PFSK-1 (cell line): ENCODE measurements at regions not wholly inside any gene's neighbourhood (a gene's known extent, or its start where the extent isn't known, plus 50 kb on each side); places are given as distances from the start of the nearest gene placed in this dataset.

Experiments used
- FOXP2 ChIP-seq: optimal IDR thresholded peaks from 2 replicates; pipeline ENCODE3; 2011; ENCODE audit warnings: borderline replicate concordance, control low read depth, inconsistent platforms; ENCODE audit not compliant: insufficient read depth; ENCODE audit errors: extremely low read length, extremely low read depth
- POLR2AphosphoS5 ChIP-seq: IDR thresholded peaks from 2 replicates; pipeline ENCODE4 v1.6.1; 2012; ENCODE audit warnings: low read depth, mild to moderate bottlenecking, control low read depth, low read length, moderate library complexity
- REST ChIP-seq, 2 experiments: IDR thresholded peaks; 2 replicates each; pipeline versions ENCODE4 v1.6.1 to v1.8.0; 2011 to 2012; ENCODE audit warnings: low read depth in 2 of 2, low read length in 2 of 2, control low read depth in 1 of 2, inconsistent platforms in 1 of 2, mild to moderate bottlenecking in 1 of 2, moderate library complexity in 1 of 2; ENCODE audit not compliant: insufficient read depth in 1 of 2
- SIN3A ChIP-seq: IDR thresholded peaks from 2 replicates; pipeline ENCODE4 v1.6.1; 2012; ENCODE audit warnings: mild to moderate bottlenecking, low read length, moderate library complexity, borderline replicate concordance; ENCODE audit not compliant: insufficient read depth
- TAF1 ChIP-seq: IDR thresholded peaks from 2 replicates; pipeline ENCODE4 v1.6.1; 2012; ENCODE audit warnings: low read length, control low read depth, borderline replicate concordance; ENCODE audit not compliant: insufficient read depth

- TF ChIP-seq POLR2AphosphoS5, result no peak
- no peak for TF ChIP-seq FOXP2
- TF ChIP-seq TAF1, result no peak
- TF ChIP-seq SIN3A, result no peak
- TF ChIP-seq REST (IDR thresholded peaks at IDR 0.05; ENCODE audit: insufficient read depth in 1 of 2, low read depth in 2 of 2, low read length in 2 of 2), result no peak
These were observed 83.6 kb upstream of the LHX5 start for GRCh38 chr12:113555226-113555625.

GRCh38 chr12:113552760-113553159, 81.1 kb upstream of the LHX5 start:
- TF ChIP-seq TAF1 (no peak), REST (IDR thresholded peaks at IDR 0.05; ENCODE audit: insufficient read depth in 1 of 2, low read depth in 2 of 2, low read length in 2 of 2) (no peak), SIN3A (no peak), POLR2AphosphoS5 (no peak)

GRCh38 chr12:113551563-113551962, 79.9 kb upstream of the LHX5 start:
- TF ChIP-seq REST (IDR thresholded peaks at IDR 0.05; ENCODE audit: insufficient read depth in 1 of 2, low read depth in 2 of 2, low read length in 2 of 2), result no peak
- no peak for TF ChIP-seq TAF1
- TF ChIP-seq FOXP2, result no peak
- TF ChIP-seq SIN3A, result no peak
- TF ChIP-seq POLR2AphosphoS5, result no peak

- TF ChIP-seq FOXP2 (no peak), POLR2AphosphoS5 (no peak), SIN3A (no peak), REST (IDR thresholded peaks at IDR 0.05; ENCODE audit: insufficient read depth in 1 of 2, low read depth in 2 of 2, low read length in 2 of 2) (no peak), TAF1 (no peak)
These were observed 76.8 kb upstream of the LHX5 start for GRCh38 chr12:113548467-113548866.
